ENCODE measurements at regions not wholly inside any gene's neighbourhood (a gene's known extent, or its start where the extent isn't known, plus 50 kb on each side); places are given as distances from the start of the nearest gene placed in this dataset.

- TF ChIP-seq CTCF (IDR thresholded peaks at IDR 0.05; ENCODE audit: borderline replicate concordance, extremely low read depth, low read length, poor library complexity, severe bottlenecking) (no peak), EZH2 (IDR thresholded peaks at IDR 0.05; ENCODE audit: borderline replicate concordance, low read depth, low read length, severe bottlenecking) (no peak)
These were observed 246.1 kb downstream of the RPRM start for GRCh38 chr2:153232464-153232863.

All from DND-41 (cell line).